ENCODE measurements at regions not wholly inside any gene's neighbourhood (a gene's known extent, or its start where the extent isn't known, plus 50 kb on each side); places are given as distances from the start of the nearest gene placed in this dataset.

DNA sequence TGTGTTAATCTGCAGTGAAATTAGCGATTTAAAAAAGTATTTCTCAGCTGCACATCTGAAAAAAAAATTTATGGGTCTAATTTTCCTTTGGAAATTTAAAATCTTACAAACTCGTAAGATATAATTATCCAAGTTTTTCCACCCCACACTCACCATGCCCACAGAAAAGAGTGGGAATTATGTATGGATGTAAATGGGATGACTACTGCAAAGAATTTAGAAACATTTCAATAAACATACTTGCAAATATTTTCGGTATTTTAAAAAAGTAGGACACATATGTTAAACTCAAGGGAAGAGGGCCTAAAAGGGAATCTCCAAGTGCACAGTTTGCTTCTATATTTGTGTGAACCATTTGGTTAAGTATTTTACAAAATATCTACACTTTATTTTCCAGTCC is 1039.9 kb upstream of the POU3F3 start:
- DNase-seq: no peak

DNA sequence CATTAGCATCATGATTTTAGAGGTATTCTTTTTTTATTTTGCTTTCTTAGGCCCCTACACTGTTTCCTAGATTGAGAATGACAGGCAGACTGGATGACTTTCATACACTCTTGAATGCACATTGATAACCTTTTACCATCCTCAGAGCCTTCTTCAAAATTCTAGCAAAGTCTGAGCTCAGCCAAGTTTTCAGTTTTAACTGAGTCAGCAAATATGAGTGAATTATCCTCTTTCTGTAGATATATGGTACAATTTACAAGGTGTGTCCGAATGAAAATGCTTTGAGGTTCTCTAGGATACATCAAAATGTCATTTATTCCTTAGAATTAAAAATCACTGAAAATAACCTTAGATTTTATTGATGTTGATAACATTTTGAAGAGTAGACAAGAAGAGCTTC is 1038.2 kb upstream of the POU3F3 start:
- no peak for DNase-seq

DNA sequence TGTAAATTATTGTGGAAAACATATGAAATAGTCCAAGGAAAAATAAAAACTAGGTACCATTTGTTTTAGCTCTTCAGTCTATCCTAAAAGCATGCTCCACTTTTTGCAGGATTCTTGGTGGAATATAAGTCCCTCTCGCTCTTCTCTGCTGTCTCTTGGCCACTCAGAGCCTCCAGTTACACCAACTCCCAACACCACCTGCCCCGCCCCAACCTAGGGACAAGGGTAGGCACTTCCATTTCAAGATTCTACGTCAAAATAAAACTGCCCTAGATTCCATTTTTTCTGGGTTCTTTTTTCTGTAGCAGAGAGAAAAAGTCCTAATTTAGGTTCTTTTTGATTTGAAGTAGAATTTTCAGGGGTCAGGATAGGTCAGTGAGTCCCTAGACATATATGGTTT is 1036.2 kb upstream of the POU3F3 start:
- no peak for DNase-seq

DNA sequence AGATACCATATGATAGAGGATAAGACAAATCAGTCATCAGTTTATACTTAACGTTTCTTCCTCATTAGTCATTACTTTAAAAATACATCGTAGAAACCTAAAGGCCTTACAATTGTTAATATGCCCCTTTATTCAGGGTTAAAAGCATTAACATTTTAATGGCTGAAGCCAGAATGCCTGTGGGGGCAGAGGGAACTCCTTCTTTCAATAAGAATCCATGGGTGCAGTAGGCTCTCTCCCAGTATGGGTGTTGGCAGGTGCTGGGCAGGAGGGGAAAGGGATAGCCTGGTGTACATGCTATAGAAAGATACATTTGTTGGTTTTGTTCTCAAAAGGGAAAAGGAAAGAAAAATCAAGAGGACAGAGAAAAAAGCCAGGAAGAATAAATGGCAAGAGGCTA is 1035.7 kb upstream of the POU3F3 start:
- DNase-seq: no peak

DNA sequence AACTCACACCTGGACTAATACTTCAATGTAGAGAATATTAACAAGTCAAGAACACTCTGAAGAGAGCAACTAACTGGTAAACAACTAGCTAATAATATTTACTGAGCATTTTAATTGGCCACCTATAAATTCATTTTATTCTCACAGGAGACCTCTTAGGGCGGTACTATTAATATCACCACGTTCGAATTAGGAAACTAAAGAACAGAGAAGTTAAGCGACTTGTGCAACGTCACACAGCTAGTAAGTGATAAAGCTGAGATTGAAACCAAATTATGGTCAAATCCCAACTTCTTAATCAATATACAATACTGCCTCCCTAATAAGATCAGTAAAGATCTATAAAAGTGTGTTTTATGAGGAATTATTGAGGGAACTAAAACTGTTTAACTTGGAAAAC is 1034.3 kb upstream of the POU3F3 start:
- DNase-seq: no peak

DNA sequence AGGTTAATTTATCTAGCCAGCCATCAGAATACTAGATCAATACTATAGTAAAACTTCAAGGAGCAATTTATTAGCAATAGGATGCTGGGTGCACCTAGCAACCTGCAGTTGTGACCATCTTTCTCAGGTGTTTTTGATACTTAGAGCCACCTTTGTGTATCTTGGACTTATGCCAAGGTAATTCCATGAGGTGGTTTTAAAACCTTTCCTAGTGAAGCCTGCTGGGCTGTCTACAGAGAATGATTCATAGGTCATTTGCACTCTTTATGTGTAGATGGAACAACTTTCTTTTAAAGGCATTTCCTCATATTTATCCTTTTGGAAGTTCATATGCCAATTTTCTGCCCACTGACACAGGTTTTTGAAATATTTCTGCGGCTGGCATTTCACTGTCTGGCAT is 1030.1 kb upstream of the POU3F3 start:
- no peak for DNase-seq

DNA sequence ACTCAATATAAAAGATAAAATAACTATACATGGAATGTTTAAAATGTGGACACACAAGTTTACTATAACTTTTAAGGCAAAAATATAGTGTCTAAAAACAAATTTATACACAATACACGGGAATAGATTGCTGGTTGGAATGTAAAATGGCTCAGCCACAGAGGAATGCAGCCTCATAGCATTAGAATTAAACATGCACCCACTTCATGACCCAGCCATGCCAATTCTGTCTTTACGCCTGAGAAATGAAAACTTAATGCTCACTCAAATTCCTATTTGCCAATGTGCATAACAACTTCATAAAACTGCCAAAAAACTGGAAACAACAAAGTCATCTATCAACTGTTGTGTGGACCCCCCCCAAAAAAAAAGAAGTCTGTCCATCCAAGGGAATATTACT is 1006.6 kb upstream of the POU3F3 start:
- no peak for DNase-seq

DNA sequence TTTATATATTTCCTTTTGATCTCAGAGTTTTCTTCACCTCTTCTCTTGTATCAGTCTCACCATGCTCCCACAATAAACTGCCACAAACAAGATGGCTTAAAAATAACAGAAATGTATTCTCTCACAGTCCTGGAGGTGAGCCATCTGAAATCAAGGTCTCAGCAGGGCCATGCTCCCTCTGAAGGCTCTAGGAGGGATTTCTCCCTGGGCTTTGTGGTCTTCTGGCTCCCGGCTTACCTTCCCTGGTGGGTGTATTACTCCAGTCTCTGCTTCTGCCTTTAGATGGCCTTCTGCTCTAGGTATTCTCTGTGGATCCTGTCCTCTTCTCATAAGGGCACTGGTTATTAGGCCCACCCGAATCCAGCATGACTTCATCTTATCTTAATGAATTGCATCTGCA is 994.7 kb upstream of the POU3F3 start:
- DNase-seq: no peak

DNA sequence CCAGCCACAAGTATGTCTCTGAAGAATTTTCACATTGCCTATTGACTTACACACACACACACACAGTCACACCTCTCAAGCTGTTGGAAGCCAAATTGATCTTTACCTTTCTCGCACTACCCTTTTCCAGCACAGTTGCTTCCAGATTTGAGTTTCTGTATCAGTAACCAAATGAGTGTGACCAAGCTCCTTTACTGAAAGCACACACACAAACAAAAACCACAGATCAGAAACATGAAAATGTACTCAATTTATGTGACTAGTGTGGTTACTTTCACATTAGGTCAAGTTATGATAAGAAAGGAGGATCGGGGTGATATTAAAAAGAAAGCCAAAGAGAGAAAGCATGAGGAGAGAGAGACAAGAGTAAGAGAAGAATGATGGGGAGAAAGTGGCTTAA is 993.9 kb upstream of the POU3F3 start:
- peak; percentile 0 for DNase-seq

DNA sequence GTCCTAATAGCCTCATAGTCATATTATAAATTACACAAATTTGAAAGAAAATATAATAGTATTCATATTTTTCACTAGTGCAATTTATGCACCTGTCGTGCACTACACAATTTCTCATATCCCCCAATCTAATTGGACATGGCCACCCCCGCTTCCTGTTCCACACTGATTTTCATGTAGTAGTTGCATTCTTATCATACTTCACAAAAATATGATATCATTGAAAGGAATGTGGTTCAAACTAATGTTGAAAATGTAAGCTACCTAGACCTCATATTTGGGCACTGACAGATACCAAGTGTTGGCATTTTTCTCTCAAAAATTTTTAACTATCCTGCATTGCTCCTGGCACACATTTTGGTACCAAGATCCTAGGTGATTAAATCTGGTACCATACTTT is 985.5 kb upstream of the POU3F3 start:
- no peak for DNase-seq

DNA sequence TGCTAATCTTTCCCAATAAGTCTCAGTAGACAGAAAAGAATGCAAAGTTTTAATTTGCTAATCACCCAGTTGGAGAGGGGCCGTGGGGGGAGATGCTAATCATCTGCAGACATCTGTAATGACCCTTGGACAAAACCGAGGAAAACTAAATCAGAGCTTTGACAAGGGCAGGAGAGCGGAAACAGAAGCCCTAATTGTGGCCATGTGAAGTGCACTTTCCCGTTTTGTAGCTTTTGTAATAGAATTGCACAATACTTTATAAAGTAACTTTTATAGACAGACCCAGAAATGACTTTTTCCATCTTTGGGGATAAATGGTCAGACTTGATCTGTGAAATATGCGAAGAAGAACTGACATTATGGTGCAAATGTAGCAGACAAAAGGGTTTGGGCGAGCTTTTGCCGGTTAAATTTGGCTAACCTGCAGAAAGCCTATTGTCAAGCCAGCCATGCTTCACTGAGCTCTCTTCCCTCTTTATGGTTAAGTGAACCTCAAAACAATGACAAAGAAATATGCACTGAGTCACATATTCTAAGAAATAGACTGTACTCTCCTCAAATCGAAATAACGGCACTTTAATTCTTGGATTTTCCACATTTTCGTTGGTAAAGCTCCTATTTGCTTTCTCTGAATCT is 980.1 kb upstream of the POU3F3 start:
- no peak for DNase-seq

DNA sequence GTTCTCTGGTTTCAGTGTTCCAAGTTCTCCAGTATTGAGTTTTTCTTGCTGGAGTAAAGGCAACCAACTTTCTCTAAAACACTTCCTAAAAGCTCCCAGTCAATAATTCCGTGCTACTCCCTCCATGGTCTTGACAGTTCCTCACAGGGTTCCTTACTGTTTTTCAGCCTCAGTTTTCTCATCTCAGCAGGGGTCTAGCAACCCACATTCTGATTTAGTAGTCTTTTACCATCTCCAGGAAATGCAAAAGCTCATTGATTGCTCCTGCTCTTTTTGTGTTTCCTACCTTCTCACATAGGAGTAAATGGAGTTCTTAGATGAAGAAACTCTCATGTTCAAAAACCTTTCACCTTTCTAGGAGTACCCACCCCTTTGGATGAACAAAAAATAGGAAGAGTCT is 978.8 kb upstream of the POU3F3 start:
- no peak for DNase-seq

DNA sequence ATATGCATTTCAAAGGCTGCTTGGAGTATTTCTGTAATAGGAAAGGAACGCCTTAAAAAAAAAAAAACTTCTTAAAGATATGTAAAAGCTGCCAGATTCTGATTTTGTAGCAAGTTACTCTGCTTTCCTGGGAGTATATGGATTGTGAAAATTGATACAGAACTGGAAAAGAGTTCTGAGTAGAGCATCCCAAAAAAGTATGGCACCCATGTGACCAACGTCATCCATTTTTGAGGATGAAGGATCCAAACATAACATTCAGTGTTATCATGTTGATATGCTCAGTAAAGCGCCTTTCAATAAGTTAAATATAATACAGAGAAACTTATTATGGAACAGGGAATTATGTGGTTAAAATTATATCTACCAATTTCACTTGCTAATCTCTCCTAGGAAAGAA is 978.4 kb upstream of the POU3F3 start:
- DNase-seq: no peak

DNA sequence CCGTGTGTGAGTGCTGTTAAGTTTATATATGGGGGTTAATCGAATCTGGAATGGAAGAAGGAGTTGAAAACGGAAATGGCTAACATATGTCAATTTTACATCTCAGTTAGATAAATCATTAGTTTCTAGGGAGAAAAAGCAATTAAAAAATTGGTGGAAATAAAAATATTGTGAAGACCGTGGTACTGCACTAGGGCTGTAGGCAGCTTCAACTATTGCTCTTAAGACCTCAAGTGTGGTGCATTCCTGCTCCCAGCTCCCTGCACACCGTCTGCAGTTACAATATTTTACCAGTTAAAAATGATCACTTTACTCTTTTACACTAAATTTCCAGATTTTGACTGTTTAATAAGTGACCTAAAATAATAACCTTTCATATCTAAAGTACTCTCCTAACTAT is 977.3 kb upstream of the POU3F3 start:
- DNase-seq: no peak

DNA sequence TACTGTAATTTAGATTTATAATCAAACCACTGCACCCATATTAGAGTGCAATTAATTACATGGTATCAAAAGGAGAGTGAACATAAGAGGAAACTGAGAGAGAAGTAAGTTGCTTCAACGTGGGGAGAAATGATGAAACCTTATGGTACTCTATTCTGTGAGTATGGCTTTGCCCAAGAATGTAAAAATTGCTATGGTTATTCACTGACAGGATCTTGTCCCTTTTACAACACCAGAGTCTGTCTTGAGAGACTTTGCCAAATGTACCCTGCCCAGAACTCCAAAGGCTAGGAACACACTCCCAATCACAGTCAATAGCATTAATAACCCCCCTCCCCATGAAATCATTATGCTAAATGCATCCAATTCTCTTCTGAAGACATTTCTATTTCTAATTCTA is 974.8 kb upstream of the POU3F3 start:
- no peak for DNase-seq

DNA sequence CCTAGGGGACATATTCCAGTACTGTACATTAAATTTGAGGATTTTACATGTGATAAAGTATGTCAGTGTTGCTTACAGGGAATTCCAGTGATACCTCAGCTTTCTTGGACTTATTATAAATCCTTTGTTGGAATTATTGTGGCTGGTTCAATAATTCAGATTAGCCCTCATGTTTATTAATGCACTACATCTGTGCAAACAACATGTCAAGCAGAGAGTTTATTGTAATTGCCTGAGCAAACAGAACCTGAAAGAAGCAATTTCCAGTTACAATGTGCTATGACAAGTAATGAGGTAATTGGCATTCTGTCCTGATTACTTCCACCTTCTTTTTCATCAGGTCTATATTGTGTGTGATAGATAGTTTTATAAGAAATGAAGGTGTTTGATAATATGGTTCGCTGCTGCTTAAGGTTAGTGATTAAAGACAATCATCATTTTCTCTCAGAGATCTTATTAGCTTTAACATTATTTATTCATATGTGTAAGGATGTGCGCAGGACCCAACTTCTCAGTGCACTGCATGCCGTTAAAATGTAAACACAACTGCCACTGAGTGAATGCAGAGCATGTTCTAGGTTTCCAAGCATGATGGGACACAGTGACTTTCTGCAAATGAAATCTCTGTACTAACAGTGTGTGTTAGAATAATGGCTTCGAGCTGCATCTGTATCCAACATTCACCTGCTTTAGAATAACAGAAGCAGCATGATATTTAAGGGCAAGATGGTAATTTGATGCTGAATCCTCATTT is 973.7 kb upstream of the POU3F3 start:
- no peak for DNase-seq

DNA sequence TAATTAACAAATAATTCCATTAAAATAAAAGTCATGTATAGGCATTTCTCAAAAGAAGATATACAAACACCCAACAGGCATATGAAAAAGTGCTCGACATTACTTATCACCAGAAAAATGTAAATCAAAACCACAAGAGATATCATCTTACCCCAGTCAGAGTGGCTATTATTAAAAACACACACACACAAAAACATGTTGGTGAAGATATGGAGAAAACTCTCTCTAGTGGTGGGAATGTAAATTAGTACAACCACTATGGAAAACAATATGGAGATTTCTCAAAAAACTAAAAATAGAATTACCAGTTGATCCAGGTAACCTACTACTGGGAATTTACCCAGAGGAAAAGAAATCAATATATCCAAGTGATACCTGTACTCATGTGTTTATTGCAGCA is 966.3 kb upstream of the POU3F3 start:
- DNase-seq: no peak

DNA sequence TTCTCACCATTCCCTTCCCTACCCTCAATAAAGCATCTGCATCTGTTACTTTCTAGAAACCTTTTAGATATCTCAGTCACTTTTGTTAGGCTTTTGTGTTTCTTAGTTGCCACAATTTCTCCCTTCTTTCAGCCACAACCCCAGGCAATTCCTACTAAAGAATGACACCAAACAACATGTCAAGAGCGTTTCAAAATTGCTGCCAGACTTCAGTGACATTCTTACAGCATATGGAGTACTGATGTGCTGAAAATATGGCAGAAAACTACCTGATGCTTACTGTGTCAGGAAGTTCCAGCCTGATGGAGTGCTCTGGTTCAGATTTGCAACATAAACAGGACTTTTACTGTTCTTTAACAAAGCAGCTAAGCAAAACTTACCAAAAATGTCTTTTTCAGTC is 957.7 kb upstream of the POU3F3 start:
- no peak for DNase-seq

DNA sequence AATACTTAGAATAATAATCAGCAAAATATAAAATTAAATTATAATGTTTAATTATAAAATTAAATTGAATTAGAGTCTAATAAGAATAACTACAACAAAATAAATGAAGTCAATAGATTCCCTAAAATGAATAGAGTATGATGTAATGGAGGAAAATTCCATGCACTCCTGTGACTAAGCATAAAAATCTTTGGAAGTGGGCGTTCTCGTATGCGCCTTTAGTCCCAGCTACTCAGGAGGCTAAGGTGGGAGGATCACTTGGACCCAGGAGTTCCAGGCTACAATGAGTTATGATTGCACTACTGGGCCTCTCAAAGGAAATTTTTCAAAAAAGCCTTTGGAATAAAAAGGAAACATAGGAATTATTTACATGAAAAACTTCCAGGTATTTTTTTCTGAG is 955.4 kb upstream of the POU3F3 start:
- no peak for DNase-seq

DNA sequence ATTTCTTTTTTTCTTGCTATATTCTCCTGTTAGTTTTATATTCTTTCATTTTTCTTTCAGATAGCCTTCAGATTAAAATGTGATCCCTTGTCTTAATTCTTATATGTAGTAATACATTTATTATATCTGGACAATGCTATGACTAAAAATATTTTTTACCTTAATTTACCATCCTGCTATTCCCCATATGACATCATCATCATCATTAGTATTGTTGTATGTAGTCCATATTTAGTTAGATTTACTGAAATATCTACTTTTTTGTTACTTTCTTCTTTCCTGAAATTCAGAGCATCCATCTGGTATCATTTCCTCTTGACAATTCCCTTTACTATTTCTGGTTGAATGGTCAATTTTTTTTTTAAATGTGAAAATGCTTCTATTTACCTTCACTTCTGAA is 951.6 kb upstream of the POU3F3 start:
- DNase-seq: no peak

DNA sequence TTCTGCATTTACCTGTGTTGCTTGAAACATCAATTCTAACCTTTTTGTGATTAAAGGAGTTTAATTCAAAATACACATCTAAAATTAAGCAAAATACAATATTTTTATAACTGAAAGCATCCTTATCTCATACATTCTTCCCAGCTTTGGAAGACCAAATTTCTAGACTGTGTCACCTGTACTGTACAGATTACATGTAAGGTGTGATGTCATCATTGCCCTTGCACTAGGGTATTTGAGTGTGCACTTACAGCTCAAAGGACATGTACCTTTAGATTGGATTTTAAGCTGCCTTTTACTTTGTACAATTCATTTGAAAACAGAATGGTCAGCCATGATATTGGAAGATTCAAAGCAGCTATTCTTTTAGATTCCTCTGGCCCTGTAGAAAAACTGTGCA is 932.8 kb upstream of the POU3F3 start:
- DNase-seq: no peak

DNA sequence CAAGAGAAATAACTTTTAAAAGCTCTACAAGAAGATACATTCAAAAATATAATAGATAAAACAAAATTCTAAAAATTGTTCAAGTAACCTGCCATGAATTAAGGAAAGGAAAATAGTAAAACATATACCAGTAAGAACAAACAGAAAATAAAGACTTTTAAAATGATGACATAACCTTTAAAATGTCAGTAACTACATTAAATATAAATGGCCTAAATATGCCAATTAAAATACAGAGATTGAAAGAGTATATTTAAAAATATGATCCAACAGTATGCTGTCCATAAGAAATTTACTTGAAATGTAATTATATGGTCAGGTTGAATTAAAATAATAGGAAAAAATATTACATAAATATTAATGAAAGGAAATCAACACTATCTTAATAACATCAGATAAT is 911.7 kb upstream of the POU3F3 start:
- DNase-seq: no peak

DNA sequence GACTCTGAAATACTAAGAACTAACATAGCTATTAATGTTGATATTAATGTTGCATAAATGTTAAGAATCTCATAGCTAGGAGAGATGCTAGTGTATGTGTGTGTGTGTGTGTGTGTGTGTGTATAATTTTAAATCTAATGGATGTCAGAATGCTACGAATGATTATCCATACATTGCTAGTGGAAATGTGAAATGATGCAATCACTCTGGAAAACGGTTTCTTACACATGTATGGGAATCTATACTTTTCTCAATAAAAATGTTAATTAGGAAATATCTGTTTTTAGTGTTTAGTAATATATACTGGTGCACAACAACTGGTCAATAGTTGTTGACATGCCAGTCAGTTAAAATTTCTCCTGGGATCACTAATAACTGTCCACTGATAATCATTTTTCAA is 908.8 kb upstream of the POU3F3 start:
- DNase-seq: no peak

DNA sequence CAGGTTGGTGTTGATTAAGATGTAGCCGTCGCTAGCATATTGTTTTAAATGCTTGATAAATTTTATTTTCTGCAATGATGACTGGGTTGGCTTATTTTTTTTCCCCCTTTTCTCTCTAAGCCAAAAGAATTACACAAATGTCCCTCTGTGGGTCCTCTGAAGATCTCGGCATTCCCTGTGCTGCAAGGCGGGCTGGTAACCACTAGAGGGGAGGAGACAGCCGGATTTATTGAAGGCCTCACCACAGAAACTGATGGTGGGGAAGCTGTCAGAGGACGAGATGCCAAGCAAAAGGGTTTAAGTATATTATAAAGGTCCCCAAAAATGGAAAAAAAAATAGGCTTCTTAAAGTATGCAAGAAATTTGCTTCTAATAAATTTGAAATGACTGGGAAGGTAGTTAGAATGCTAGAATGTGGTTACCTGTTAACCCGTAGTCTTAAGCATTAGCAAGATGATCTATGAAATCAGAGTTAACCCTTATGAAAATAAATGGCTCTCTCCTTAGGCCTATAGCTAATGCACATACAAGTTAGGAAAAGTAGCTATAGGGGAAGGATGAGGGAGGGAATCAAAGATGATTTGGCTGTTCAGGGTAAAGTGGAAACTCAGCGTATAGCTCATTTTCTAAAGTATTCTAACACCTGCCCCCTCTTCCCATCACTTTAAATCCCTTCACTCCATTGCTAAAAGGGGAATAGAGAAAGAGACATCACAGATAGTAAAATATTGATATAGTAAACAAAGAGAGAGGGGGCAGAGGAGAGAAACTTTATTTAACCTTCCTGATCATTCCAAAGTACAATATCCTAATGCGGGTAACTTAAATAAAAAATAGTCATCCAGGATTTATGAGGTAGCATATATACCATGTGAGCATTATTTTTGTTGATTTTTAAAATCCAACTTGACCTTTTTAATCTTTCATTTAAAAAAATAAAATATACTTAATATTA is 894.5 kb upstream of the POU3F3 start:
- DNase-seq: peak; percentile 6

Measured in activated CD4-positive, alpha-beta T cell treated with anti-CD3 and anti-CD28 coated beads, Interleukin-2, amount 50 U/mL, for 16 hours (primary cell).